GM12864 (cell line): ENCODE measurements at regions not wholly inside any gene's neighbourhood (a gene's known extent, or its start where the extent isn't known, plus 50 kb on each side); places are given as distances from the start of the nearest gene placed in this dataset.

Source experiments
- DNase-seq: peaks from one replicate; pipeline ENCODE4 v3.0.0-alpha.2; 2011; ENCODE audit warnings: low read depth
- H3K4me3 ChIP-seq: 2 replicates; pipeline ENCODE4 v1.5.1; 2011; ENCODE audit warnings: mild to moderate bottlenecking, low read depth, low read length, control low read depth
- CTCF ChIP-seq: IDR thresholded peaks from 2 replicates; pipeline ENCODE4 v1.5.1; 2011; ENCODE audit warnings: low read depth, mild to moderate bottlenecking, moderate library complexity, low read length, control low read depth, inconsistent platforms; ENCODE audit errors: missing control alignments

DNA sequence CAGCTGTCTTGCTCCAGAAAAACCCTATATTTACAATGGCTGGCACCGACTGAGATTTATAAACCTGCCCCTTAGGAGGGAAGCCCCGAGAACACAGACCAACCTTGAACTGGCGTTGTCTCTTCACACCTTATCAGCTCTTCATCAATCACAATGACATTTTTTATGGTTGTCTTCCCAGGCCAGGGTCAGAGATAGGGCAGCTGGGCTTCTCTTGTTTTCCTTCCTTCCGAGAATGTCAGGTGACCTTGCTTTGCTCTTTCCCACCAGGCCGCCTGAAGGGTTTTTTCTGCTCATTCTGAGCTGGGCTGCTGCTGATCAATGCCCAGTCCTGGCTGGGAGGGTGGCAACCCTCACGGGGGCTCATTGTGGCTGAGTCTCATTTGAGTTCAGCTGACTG, 619.1 kb downstream of the CCDC171 start:
- no peak for DNase-seq

DNA sequence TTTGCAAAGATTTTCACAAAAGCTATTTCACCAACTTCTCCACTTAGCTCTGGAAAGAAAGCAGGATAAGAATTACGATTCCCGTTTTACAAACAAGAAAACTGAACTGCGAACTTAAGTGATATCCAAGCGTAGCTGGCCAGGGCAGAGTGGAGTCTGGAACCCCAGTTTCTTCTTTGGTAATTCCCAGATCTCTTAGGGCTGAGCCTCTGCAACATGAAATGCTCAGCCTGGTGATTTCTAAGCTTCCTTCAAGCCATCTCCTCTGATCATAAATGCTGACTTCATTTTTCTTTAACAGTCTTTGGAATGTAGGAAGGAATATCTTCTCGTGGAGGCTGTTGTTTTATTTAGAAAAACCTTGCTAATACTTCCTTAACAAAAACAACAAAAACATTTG, 620.0 kb downstream of the CCDC171 start:
- H3K4me3 ChIP-seq: no peak overlapping the region
- no peak for TF ChIP-seq CTCF
- no peak for DNase-seq

More for the DNA sequence above, 619.1 kb downstream of the CCDC171 start:
- H3K4me3 ChIP-seq: no peak overlapping the region
- no peak for TF ChIP-seq CTCF

- no peak for TF ChIP-seq CTCF
- H3K4me3 ChIP-seq: no peak overlapping the region
- DNase-seq: no peak
These were observed 622.1 kb downstream of the CCDC171 start for GRCh38 chr9:16174915-16175314.

DNA sequence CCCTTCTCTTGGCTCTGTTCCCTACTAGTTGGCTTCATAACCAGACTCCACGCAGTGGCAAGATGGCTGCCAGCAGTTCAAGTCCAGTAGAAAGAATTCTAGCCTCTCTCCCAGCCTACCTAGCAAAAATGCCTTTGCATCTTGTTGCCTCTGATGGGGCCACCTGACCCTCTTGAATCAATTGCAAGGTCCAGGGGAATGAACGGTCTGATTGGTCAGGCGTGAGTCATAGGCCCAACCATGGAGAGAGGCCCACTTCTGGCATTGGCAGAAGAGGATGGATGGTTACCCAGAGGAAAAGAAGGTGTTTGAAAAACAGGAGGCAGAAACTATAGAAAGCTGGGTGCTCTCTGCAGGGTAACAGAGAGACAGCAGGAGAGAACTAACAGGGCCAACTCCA, 622.6 kb downstream of the CCDC171 start:
- H3K4me3 ChIP-seq: no peak overlapping the region
- no peak for DNase-seq
- no peak for TF ChIP-seq CTCF

- DNase-seq: no peak
- TF ChIP-seq CTCF: no peak
- H3K4me3 ChIP-seq: no peak overlapping the region
These were observed 625.5 kb downstream of the CCDC171 start for GRCh38 chr9:16178294-16178693.

DNA sequence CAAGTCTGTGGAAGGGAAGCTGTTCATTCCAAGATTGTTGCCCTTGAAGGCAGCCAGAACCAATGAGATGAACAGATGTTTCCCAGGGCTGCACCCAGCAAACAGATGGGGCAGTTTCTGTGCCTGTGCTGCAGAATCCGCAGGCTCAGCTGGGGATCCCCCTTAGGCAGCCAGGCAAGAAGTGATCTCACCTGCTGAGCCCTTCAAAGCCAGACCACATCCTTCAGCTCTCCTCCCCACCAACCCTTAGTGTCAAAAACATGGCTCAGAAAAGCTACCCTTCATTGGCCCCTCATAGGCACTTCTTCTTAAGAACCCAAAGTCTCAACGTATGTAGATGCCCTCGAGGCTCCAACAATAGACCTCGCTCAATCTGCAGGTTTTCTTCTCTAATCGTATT, 626.7 kb downstream of the CCDC171 start:
- H3K4me3 ChIP-seq: no peak overlapping the region
- no peak for TF ChIP-seq CTCF
- no peak for DNase-seq

DNA sequence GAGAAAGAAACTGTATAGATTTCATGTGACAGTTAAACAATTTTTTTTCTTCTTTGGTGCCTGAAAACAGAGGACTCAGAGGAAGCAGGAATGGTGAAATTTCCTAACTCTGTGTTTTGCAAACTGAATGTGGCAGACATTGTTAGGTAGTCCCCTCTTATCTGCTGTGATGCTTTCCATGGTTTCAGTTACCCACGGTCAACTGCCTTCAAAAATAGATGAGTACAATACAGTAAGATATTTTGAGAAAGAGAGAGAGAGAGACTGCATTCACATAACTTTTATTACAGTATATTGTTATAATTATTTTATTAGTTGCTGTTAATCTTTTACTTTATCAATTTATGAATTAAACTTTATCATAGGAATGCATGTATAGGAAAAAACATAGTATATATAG, 627.2 kb downstream of the CCDC171 start:
- no peak for DNase-seq
- no peak for TF ChIP-seq CTCF

More for the DNA sequence above, 627.2 kb downstream of the CCDC171 start:
- H3K4me3 ChIP-seq: no peak overlapping the region
